ENCODE measurements at regions not wholly inside any gene's neighbourhood (a gene's known extent, or its start where the extent isn't known, plus 50 kb on each side); places are given as distances from the start of the nearest gene placed in this dataset.

DNA sequence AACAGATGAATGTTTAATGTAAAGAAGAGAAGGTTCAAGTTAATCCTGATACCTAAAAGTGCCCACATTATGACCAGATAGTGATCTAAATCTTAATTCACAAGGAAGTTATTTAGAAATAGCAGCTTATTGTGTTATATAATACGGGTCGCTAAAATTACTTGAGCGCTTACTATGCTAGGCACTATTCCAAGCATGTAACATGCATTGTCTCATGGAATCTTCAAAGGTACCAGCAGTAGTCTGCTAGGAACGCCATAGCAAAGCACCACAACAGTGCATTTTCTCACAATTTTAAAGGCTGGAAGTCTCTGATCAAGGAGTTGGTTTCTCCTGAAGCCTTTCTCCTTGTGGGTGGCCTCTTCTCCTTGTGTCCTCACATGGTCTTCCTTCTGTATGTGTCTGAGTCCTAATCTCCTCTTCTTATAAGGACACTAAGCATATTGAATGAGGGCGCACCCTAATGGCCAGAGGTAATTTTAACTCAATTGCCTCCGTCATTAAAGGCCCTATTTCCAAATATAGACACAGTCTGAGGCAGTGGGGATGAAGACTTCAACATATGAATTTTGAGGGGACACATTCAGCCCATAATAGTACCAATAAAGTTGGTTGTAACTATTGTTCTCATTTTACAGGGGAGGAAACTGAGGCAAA lies 118.4 kb downstream of the LRRC30 start:
- no peak for DNase-seq

DNA sequence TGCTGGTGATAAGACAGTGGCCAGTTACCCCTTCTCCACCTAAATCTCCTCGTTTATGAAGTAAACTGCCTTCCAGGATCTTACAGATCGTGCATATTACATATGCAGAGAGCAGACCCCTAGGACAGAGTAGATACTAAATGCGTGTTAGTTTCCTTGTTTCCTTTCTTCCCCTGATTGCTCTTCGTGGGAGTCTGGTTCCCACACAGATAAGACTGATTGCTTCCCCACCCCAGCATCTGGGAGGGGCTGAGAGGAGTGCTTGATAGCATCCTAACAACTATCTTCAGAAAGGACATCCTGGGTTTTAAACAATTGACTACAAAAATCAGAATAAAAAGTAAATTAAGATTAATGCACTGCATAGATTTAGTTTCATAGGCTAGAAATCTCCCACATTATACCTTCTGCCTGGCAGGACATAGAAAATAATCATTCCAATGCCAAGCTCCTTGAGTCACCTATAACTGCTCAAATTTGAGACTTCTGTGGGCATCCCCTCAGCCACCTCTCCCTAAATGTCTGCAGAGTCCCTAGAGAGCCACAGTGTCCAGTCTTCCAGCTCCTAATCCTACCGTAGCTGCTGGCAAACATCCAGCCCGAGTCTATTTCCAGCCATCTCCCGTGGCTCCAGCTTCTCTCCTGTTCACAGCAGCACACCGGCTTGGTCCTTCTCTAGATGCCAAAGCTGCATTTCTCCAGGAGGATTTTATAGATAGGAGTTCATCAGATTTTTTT lies 128.3 kb downstream of the LRRC30 start:
- DNase-seq: no peak

DNA sequence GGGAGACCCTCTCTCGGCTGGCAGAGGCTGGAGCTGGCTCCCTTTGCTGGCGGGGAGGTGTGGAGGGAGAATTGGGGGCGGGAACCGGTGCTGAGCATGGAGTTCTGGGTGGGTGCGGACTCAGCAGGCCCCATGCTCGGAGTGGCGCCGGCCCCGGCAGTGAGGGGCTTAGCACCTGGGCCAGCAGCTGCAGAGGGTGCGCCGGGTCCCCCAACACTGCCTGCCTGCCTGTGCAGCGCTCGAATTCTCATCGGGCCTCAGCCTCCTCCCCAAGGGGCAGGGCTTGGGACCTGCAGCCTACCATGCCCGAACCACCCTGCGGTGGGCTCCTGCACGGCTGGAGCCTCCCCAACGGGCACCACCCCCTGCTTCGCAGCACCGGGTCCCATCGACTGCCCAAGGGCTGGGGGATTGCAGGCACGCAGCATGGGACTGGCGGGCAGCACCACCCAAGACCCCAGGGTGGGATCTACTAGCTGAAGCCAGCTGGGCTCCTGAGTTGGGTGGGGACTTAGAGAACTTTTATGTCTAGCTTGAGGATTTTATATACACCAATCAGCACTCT lies 129.8 kb downstream of the LRRC30 start:
- DNase-seq: no peak

DNA sequence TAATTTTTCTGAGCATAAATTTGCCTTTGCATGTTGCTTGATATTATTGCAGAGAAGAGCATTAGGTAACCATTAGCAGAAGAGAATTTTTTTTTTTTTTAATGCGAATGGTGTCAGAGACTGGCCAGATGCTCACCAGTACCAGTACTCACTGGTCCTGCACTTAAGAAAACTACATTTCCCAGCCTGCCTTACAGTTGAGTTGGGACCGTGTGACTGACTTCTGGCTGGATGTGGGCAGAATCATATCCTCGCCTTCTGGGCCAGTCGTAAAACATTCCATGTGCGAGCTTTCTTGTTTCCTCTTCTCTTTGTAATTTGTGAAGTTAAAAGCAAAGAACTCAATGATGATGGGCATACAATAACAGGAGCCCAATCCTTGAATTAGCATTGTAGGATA lies 132.4 kb downstream of the LRRC30 start:
- DNase-seq: no peak

DNA sequence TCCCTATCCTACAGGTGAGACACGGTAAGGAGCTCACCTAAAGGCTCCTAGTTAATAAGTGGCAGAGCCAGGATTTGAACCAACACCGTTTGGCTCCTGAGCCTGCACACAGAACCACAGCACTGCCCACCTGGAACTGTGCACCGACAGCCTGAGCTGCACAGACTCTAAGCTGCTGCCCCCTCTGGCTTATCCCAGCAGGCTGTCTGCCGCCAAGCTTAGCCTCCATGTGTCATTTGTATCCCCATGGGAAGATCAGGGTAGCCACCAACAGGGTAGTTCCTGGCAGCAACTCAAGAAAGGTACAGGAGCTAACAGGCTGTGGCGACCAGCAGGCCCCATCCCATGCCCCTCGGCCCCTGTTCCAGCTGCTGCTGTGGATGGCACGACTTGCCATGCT lies 135.7 kb downstream of the LRRC30 start:
- DNase-seq: no peak

DNA sequence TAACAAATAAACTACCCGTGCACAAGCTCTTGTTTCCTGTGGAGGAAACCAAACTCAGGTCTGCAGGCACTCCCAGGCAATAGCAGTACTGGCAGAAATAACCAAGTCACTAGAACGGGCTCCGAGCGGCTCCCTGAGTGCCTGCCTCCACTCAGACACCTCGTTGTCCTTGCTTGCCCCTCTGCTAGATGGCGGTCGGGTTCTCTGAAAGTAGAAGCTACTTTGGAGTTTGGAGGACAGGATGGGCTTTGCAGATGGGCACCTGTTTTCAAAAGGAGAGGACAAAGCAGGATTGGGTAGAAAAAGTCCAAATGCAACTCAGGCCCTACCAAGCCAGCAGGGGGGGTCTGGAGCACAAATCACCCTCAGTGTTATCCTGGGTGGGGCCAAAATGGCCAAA lies 136.4 kb downstream of the LRRC30 start:
- DNase-seq: no peak

DNA sequence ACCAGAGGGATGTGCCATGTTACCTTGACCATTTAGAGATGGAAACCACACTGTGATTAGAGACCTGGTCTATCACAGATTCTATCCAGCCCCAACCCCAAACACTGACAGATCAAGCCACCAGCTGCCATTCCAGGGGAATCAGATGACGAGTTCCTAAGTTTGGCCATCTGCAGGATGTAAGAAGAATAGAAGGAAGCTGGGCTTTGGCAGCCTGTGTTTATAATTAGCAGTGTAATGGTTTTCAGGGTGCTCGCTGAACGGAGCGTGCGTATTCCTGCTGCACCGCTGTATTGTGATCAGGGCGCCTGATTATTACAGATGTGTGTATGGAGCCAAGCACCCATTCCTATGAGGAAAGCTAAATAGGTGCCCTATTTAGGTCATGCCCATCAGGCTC lies 138.1 kb downstream of the LRRC30 start:
- DNase-seq: no peak

DNA sequence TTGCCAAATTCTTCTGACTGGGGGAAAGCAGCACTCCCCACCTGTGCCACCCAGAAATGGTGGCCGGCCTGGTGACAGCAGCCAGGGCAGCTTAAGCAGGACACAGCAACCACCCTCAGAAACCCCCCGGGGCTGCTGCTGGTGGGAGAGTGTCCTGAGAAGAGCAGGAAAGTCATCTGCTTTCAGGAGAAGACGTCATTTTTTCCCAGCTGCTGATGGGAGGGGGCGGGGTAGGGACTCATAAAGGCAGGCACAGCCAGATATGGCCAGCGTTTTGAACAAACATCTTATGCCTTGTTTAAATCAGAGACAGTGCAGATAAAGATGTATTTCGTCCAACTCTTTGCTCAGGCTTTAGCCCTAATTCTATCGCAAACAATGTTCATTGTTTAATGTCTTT lies 139.5 kb downstream of the LRRC30 start:
- DNase-seq: peak in 5 of 56 donors; percentile 4 to 12 (median 5)

DNA sequence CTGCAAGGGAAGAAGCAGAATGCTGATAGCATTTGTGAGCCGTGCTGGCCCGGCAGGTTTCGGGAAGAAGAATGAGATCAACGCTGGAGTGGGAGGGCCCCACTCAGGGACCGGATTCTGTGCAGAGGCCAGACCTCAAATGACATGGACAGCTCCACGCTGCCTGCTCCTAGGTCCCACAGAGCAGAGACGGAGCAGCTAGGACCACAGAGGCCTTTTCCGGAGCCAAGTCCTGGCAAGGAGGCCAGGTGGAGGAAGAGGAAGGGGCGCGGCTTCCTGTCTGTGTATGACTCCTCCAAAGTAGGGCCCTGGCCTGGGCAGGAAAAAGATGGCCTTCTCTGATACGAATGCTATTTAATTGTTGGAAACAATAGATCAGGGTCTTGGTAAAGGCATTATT lies 139.9 kb downstream of the LRRC30 start:
- DNase-seq: no peak

DNA sequence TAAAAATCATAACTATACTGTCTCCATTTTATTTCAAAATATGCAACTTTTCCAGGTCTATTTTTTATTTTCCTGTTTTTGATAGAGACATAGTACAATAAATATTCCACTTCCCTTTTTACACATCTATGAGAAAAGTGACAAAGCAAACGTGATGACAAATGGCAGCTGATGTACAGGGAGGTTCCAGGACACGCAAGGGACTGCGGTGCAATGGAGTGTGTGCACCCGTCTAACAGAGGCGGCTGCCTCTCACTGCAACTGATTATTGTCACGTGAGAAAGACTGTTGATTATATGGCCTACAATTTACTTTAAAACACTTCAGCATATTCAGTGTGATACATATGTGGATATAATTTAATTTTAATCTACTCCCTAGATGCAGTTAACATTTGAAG lies 142.6 kb downstream of the LRRC30 start:
- no peak for DNase-seq

DNA sequence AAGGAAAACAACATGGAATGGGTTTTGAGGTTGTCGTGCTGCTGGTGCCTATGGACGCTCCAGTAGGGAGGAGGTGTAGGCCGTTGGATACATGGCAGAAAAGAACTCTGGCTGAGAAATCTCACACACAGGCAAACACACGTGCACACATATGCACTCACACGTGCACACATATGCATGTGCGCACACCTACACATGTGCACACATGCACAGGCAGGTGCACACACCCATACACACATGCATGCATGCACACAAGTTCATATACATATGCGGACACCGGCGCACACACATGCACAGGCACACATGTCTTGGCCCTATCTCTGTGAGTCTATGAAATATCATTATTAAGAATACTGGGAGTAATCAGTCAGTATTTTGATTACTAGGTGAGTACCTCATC lies 150.4 kb downstream of the LRRC30 start:
- DNase-seq: no peak

DNA sequence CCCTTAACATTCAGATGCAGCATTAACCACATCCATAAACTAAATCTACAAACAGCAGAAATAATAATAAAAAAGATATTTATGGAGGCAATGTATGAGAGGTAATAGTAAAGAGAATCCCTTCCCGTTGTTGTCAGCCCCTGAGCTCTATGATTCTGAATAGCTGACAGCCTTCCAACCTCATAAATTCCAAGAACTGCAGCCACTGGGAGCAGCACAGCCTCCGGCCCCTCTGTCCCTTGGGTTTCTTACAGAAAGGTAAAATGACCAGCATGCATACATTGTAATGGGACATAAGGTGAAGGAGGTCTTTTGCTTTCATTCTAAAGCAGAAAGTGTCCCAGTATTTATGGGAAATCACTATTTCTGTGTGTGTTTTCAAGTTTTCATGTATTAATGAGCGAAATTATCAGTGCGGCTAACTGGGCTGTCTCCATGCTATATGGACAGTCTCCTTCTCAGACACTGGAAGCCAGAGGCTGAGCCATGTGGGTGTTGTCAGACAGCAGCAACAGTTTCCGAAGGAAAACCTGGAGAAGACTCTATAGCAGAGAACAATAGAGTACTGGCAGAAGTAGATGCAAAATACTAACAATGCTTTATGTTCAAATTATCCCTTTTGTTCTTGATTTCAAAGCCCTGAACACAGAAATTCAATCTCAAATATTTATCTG lies 151.6 kb downstream of the LRRC30 start:
- no peak for DNase-seq

DNA sequence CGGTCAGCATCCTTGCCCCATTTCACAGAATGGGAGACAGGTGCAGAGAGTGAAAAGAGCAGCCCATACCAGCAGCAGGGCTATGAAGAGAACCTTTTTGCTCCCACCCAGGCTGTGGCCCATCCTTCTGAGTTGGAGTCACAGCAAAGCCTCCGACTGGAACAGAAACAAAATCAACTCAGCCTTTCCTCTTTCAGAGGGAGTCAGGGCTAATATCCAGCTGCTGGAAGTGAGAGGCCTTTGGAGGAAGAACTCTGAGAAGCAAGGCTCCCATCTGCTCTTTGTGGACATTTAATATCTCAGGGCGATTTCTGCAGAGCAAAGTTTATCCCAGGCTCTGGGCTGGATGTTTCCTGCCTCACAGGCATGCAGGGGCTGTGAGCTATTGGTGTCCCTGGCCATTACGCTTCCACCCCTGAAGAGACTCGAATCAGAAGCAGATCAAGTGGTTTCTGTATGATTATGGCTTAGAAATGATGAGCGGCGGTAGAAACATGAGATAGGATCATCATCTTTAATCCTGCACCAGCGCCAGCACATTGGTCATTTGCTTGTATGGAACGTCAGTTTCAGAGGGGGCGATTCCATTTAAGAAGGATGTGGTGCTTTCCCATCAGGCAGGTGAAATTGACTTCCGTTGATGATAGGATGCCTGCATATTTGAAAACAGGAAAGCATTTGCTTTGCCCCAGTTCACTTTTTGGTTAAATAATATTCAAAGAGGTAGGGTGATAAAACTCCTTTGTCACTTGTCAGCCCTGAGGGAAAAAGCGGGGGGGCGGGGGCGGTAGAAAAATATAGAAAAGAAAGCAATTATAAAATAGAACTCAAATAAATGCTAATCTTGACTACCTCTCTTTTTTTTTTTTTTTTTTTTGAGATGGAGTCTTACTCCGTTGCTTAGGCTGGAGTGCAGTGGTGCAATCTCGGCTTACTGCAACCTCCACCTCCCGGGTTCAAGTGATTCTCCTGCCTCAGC lies 152.4 kb downstream of the LRRC30 start:
- DNase-seq: peak in 8 of 56 donors; percentile 2 to 19 (median 10)

DNA sequence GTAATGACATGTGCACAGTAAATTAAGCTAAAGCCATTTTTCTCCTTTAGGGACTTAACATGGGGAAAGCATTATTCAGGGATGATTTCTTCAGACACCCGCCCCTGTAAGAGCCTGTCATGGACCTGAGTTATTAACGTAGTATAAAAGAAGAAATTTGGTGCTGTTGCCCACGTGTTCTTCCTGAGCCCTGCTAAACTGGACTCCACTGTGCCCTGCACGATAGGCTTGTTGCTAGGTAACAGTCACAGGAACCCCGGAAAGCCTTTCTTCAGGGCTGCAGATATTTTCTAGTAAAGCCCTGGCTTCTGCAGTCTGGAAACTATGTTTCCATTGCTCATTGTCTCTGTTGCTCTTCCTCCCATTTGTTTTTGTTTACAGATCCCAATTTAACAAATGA lies 157.9 kb downstream of the LRRC30 start:
- no peak for DNase-seq

DNA sequence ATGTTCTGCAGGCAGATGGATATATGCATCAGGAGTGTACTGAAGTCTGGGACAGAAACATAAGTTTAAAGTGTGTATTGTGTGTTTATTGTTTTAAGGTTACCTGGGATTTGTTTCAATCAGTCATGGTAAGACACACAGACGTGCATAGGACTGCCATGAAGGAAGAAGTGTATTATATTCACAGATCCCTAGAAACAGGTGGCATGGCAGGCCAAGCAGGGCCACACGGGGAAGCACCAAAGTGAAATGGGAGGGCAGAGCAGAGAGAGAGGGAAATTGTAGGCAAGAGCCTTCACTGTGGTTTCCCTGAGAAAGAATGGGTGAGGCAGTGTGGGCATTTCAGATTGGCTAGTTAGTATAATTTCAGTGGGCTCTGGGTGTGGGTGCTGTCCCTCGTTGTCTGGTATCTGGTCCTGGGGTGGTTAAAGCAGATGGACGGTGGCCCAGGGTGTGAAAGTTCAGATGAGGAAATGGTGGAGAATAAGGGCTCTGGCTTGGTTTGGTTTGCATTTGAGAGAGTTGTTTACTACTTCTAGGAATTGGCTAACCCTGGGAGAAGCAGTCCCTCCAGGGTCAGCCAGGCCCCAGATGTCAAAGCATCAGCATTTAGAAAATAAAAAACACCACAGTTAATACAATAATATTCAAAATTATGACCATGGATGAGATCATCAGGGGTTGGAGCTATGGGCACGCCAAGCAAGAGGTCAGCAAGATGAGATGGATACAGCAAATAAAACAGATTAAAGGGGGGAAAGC lies 160.0 kb downstream of the LRRC30 start:
- DNase-seq: no peak

DNA sequence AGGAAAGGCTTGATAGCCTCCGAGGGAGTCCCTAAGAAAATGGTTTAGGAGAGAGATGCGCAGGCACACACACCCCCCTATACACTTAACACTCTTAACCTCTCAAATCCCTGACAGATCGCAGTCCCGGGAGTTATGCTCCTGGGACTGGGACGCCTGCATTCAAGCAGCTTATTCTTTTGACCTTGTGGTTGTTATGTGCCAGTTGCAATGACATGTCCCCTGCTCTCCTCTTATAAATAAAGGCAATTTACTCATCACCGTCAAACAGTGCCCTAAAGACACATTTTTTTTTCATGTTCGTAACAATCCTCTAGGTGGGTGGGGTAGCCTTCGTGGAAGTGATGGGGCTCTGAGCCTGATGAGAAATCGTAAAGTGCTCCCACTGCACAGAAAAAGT lies 162.2 kb downstream of the LRRC30 start:
- DNase-seq: no peak

DNA sequence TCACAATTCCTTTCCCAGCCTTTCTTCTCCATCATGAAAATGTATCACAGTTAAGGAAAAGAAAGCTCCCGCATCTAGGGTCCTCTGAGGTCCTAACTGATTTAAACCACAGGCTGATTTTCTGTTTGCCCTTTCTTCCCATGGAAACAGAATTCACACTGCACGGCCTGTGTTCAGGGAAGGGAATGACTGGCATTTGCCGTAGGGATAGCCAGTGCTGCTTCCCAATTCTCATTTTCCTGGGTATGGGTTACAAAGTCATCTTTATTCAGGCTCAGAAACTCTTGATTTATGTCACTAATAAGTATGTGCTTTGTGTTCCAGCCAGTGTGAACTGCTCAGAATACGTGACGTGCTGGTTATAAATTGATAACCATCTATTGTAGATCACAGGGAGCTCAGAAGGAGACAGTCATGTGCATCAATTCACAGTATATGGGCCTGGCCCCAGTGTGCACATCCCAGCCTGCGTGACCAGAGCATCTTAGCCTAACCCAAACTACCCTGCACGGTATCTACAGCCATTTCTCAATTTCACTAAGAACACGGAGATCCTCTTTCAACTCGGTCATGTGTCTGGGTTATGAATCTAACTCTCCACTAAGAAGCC lies 163.3 kb downstream of the LRRC30 start:
- DNase-seq: no peak

DNA sequence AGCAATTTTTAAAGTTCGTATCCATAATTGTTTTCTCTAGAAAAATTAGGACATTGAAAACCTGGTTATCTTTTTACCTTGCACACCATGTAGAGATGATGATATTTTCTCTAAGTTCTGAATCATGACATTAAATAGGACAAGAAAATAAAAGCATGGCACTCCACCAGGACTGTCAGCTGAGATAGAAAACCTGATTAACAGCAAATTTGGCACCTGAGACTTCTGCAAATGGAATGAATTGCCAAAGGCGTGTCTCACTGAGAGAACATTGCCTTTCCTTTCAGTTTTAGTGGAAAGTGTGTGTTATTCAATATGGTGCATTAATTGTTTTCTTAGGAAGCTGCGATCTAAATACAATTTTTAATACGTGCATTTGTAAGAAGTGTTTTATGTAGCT lies 164.7 kb downstream of the LRRC30 start:
- DNase-seq: no peak

DNA sequence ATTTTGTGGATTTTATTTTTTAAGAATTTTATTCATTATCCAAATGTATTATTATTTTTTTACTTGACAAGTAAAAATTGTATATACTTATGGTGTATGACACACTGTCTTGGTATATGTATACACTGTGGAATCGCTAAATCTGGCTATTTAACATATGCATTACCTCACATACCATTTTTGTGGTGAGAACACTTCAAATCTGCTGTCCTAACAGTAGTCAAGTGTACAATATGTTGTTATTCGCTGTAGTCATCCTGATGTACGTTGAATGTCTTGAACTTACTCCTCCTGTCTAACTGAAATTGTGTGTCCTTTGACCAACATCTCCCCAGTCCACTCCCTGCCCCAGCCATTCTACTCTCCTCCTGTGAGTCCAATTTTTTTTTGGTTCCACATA lies 153.2 kb upstream of the PTPRM start:
- no peak for DNase-seq

DNA sequence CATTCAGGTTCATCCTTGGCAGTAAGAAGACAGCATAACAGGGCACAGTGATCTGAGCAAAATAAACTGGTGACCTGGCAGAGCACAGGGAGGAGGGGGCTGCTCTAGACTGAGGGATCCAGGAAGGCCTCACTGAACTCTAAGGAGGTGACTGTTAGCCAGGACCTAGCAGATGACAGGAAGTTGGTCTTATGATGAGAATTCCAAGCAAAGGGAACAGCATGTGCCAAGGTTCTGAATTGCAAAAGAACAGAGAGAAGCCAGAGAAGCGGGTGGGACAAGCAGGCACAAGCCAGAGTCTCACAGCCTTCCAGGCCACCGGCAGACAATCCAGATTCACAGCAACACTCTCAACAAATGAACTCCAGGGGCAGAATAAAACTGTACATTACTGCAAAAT lies 152.7 kb upstream of the PTPRM start:
- no peak for DNase-seq

Measured in nucleus accumbens (tissue), 56 donors.